Endodermal cell (in vitro differentiated cells): ENCODE measurements at regions not wholly inside any gene's neighbourhood (a gene's known extent, or its start where the extent isn't known, plus 50 kb on each side); places are given as distances from the start of the nearest gene placed in this dataset.
"Not testable (repeated sequence)": the region's sequence is repeated elsewhere in the genome, so short reads cannot be mapped to it uniquely, and the experiment has no call there.

Experiments
- DNase-seq: peaks from one replicate; pipeline ENCODE4 v3.0.0-alpha.2; 2017
- H3K27ac ChIP-seq: 2 replicates; pipeline ENCODE4 v1.5.1; 2013; ENCODE audit warnings: mild to moderate bottlenecking, low read depth, low read length, moderate library complexity
- H3K27me3 ChIP-seq: 2 replicates; pipeline ENCODE4 v1.6.1; 2013; ENCODE audit warnings: mild to moderate bottlenecking, low read length, moderate library complexity; ENCODE audit not compliant: insufficient read depth, control insufficient read depth, poor library complexity, severe bottlenecking
- H3K36me3 ChIP-seq: 2 replicates; pipeline ENCODE4 v1.7.0; 2013; ENCODE audit warnings: mild to moderate bottlenecking, low read length, moderate library complexity; ENCODE audit not compliant: control insufficient read depth, insufficient read depth
- H3K4me1 ChIP-seq: one replicate; pipeline ENCODE4 v1.7.0; 2013; ENCODE audit warnings: low read length; ENCODE audit not compliant: control insufficient read depth, insufficient read depth
- H3K4me3 ChIP-seq: 2 replicates; pipeline ENCODE4 v1.5.1; 2013; ENCODE audit warnings: mild to moderate bottlenecking, low read length, moderate library complexity
- H3K9ac ChIP-seq: 2 replicates; pipeline ENCODE4 v1.6.1; 2013; ENCODE audit warnings: mild to moderate bottlenecking, low read length, moderate library complexity; ENCODE audit not compliant: poor library complexity, severe bottlenecking; ENCODE audit errors: extremely low read depth
- H3K9me3 ChIP-seq: 2 replicates; pipeline ENCODE4 v1.6.1; 2013; ENCODE audit warnings: mild to moderate bottlenecking, low read length, moderate library complexity; ENCODE audit not compliant: control insufficient read depth
- H3K27ac Mint-ChIP-seq: 2 replicates; pipeline ENCODE4 v1.8.0; 2020; ENCODE audit warnings: mixed read lengths
- H3K27me3 Mint-ChIP-seq: 2 replicates; pipeline ENCODE4 v1.8.0; 2021; ENCODE audit warnings: mild to moderate bottlenecking, mixed read lengths; ENCODE audit not compliant: insufficient read depth
- H3K36me3 Mint-ChIP-seq: 2 replicates; pipeline ENCODE4 v1.8.0; 2020; ENCODE audit warnings: low read depth, mixed read lengths
- H3K4me1 Mint-ChIP-seq: 2 replicates; pipeline ENCODE4 v1.8.0; 2020; ENCODE audit warnings: mixed read lengths
- H3K4me3 Mint-ChIP-seq: 2 replicates; pipeline ENCODE4 v1.8.0; 2020; ENCODE audit warnings: mild to moderate bottlenecking, moderate library complexity, mixed read lengths
- H3K9me3 Mint-ChIP-seq: 2 replicates; pipeline ENCODE4 v1.8.0; 2020; ENCODE audit warnings: mild to moderate bottlenecking, mixed read lengths
- CTCF ChIP-seq: fragments of 200-600 bp; sonication (generic); conservative IDR thresholded peaks from 2 replicates; pipeline ENCODE4 v1.5.0; 2021; ENCODE audit warnings: antibody characterized with exemption, mild to moderate bottlenecking
- WGBS, 2 experiments: methylation state at CpG; one replicate each; pipeline versions ENCODE4 v1.1.5 to v1.1.7; 2013; ENCODE audit warnings: missing lambda C conversion rate in 2 of 2, mixed read lengths in 1 of 2; ENCODE audit not compliant: insufficient coverage in 1 of 2, insufficient read length in 1 of 2; 5-methylcytosine and 5-hydroxymethylcytosine counted together

DNA sequence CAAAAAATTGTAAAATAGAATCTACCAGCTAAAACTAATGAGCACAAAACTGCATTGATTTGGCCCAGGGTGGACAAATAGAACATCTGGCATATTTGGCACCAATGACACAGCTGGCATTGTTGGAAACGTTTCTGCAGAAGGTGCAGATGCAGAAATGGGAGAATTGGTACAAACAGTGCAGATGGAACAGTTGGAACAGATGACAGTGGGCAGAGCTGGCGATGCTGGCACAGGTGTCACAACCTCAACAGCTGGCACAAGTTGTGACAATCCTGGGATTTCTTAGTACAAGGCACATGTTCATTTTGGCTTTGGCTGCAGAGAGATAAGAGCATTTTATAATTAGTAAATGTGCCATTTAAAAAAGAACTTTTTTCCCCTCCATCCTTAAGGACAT lies 91.1 kb upstream of the ZBTB18 start:
- H3K9me3 Mint-ChIP-seq: no peaks in the 10 kb centered on the region
- peaks cover 2% of the 10 kb centered on the region for H3K27me3 Mint-ChIP-seq
- Histone ChIP-seq H3K9ac (no peak overlapping the region), H3K9me3 (no peaks in the 10 kb centered on the region), H3K27ac (no peak overlapping the region), H3K27me3 (no peaks in the 10 kb centered on the region), H3K4me3 (no peak overlapping the region), H3K4me1 (no peaks in the 10 kb centered on the region), H3K36me3 (no peaks in the 10 kb centered on the region)
- no peak overlapping the region for H3K4me3 Mint-ChIP-seq
- H3K4me1 Mint-ChIP-seq: peaks cover 7% of the 10 kb centered on the region
- no peak for DNase-seq
- H3K27ac Mint-ChIP-seq: no peak overlapping the region
- WGBS, 2 experiments: 90 to 95% methylated on average over 2 of the region's 2 CpGs
- no peak for TF ChIP-seq CTCF
- no peaks in the 10 kb centered on the region for H3K36me3 Mint-ChIP-seq

- no peaks in the 10 kb centered on the region for H3K27me3 ChIP-seq
- Mint-ChIP-seq H3K4me1 (peaks cover 4% of the 10 kb centered on the region), H3K4me3 (no peak overlapping the region), H3K36me3 (no peaks in the 10 kb centered on the region), H3K27ac (no peak overlapping the region), H3K27me3 (peaks cover 2% of the 10 kb centered on the region), H3K9me3 (no peaks in the 10 kb centered on the region)
- H3K36me3 ChIP-seq: no peaks in the 10 kb centered on the region
- H3K4me3 ChIP-seq: no peak overlapping the region
- H3K27ac ChIP-seq: no peak overlapping the region
- no peak for TF ChIP-seq CTCF
- no peak overlapping the region for H3K9ac ChIP-seq
- no peaks in the 10 kb centered on the region for H3K4me1 ChIP-seq
- no peak for DNase-seq
- no peaks in the 10 kb centered on the region for H3K9me3 ChIP-seq
These were observed 93.9 kb upstream of the ZBTB18 start for GRCh38 chr1:243957141-243957540.

DNA sequence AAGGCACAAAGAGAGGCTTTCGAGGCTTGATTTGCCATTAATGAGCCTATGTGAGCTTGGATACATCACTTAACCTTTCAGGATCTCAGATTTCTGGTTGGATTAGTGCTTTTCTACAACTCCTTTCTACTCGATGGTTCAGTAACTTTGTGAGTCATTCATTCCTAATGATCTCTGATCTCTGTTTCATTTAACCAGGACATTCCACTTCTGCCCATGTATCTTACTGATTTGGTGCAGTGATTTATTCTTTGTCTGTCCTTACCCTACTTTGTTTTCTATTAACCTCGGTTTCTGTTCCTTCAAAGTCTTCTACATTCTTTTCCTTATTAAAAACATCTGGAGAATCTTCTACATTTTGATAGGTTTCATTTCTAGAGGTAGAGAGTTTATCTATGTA lies 94.6 kb upstream of the ZBTB18 start:
- Mint-ChIP-seq H3K4me1 (peaks cover 4% of the 10 kb centered on the region), H3K27ac (no peak overlapping the region), H3K4me3 (no peak overlapping the region), H3K27me3 (peaks cover 2% of the 10 kb centered on the region), H3K36me3 (no peaks in the 10 kb centered on the region), H3K9me3 (no peaks in the 10 kb centered on the region)
- Histone ChIP-seq H3K36me3 (no peaks in the 10 kb centered on the region), H3K27ac (no peak overlapping the region), H3K4me1 (no peaks in the 10 kb centered on the region), H3K27me3 (no peaks in the 10 kb centered on the region), H3K9me3 (no peaks in the 10 kb centered on the region), H3K9ac (no peak overlapping the region), H3K4me3 (no peak overlapping the region)
- no peak for DNase-seq
- no peak for TF ChIP-seq CTCF
- 94% methylated on average over 2 to 3 of the region's 3 CpGs for WGBS, 2 experiments

DNA sequence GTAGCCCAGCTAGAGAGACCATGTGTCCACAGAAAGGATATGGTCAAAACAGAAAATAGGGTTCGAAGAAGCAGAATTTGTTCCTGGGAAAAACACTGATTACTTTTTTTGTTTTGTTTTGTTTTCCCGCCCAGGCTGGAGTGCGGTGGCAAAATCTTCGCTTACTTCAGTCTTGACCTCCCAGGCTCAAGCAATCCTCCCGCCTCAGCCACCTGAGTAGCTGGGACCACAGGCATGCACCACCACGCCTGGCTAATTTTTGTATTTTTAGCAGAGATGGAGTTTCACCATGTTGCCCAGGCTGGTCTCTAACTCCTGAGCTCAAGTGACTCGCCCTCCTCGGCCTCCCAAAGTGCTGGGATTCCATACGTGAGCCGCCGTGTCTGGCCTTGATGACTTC lies 99.9 kb upstream of the ZBTB18 start:
- not testable (repeated sequence) for H3K27ac ChIP-seq, H3K9me3 Mint-ChIP-seq, DNase-seq, H3K27me3 ChIP-seq, H3K4me3 Mint-ChIP-seq, H3K9ac ChIP-seq, H3K27me3 Mint-ChIP-seq, H3K4me1 Mint-ChIP-seq, H3K36me3 Mint-ChIP-seq, H3K9me3 ChIP-seq, H3K4me1 ChIP-seq, H3K27ac Mint-ChIP-seq, H3K4me3 ChIP-seq, H3K36me3 ChIP-seq
- WGBS, 2 experiments: 94 to 98% methylated on average over 11 of the region's 11 CpGs
